Lung (tissue), 11 donors: ENCODE measurements at regions not wholly inside any gene's neighbourhood (a gene's known extent, or its start where the extent isn't known, plus 50 kb on each side); places are given as distances from the start of the nearest gene placed in this dataset.
A peak's percentile ranks its signal among the peaks of the same experiment; 100 is the strongest.

Experiments
- ATAC-seq: fragments of 200-7000 bp; cut with Tn5 transposase; one replicate; pipeline ENCODE4 v1.9.1; 2020; ENCODE audit warnings: moderate number of reproducible peaks; ENCODE audit not compliant: insufficient read depth, low FRiP score
- DNase-seq, 3 donors: peaks; one replicate each; pipeline ENCODE4 v3.0.0-alpha.2; 2013 to 2017
- H3K27ac ChIP-seq, 2 donors: one replicate each; pipeline ENCODE4 v1.5.1; 2013; ENCODE audit warnings: mild to moderate bottlenecking in 2 of 2, moderate library complexity in 2 of 2, control low read depth in 1 of 2, inconsistent platforms in 1 of 2, low read depth in 1 of 2, low read length in 1 of 2
- H3K27me3 ChIP-seq, 3 donors: one replicate each; pipeline ENCODE4 v1.5.1; 2013; ENCODE audit warnings: low read length in 2 of 3; ENCODE audit not compliant: control insufficient read depth in 3 of 3, insufficient read depth in 3 of 3
- H3K36me3 ChIP-seq, 4 donors: one replicate each; pipeline ENCODE4 v1.5.1; 2013; ENCODE audit warnings: low read length in 4 of 4, mild to moderate bottlenecking in 1 of 4, moderate library complexity in 1 of 4; ENCODE audit not compliant: control insufficient read depth in 4 of 4, insufficient read depth in 4 of 4
- H3K4me1 ChIP-seq, 5 donors: one replicate each; pipeline ENCODE4 v1.5.1; 2013; ENCODE audit warnings: low read length in 5 of 5, mild to moderate bottlenecking in 2 of 5, moderate library complexity in 1 of 5; ENCODE audit not compliant: control insufficient read depth in 5 of 5, insufficient read depth in 5 of 5
- H3K4me3 ChIP-seq: one replicate; pipeline ENCODE4 v1.5.1; 2013; ENCODE audit warnings: mild to moderate bottlenecking, control low read depth, moderate library complexity
- H3K9ac ChIP-seq, 2 donors: one replicate each; pipeline ENCODE4 v1.5.1; 2013; ENCODE audit warnings: low read length in 2 of 2, control low read depth in 1 of 2; ENCODE audit not compliant: insufficient read depth in 1 of 2
- H3K9me3 ChIP-seq, 4 donors: one replicate each; pipeline ENCODE4 v1.5.1; 2013; ENCODE audit warnings: low read length in 3 of 4, mild to moderate bottlenecking in 1 of 4, moderate library complexity in 1 of 4; ENCODE audit not compliant: control insufficient read depth in 4 of 4, insufficient read depth in 3 of 4
- WGBS, 2 donors: extraction: QIAGEN DNeasy Blood & Tissue Kit; methylation state at CpG; one replicate each; pipeline ENCODE4 v1.1.7; 2013; 5-methylcytosine and 5-hydroxymethylcytosine counted together
- TF ChIP-seq, protein P1 (sequence below): IDR thresholded peaks from 2 replicates; pipeline ENCODE4 v1.5.1; 2012; ENCODE audit warnings: mild to moderate bottlenecking; ENCODE audit errors: control extremely low read depth, extremely low read depth
- donor health status: control.
- donor health status: control.
- donor health status: Bipolar disorder and iron deficiency.
- donor health status: healthy.
- donor health status: DM: yes; HTN: yes; CAD: no.

DNA sequence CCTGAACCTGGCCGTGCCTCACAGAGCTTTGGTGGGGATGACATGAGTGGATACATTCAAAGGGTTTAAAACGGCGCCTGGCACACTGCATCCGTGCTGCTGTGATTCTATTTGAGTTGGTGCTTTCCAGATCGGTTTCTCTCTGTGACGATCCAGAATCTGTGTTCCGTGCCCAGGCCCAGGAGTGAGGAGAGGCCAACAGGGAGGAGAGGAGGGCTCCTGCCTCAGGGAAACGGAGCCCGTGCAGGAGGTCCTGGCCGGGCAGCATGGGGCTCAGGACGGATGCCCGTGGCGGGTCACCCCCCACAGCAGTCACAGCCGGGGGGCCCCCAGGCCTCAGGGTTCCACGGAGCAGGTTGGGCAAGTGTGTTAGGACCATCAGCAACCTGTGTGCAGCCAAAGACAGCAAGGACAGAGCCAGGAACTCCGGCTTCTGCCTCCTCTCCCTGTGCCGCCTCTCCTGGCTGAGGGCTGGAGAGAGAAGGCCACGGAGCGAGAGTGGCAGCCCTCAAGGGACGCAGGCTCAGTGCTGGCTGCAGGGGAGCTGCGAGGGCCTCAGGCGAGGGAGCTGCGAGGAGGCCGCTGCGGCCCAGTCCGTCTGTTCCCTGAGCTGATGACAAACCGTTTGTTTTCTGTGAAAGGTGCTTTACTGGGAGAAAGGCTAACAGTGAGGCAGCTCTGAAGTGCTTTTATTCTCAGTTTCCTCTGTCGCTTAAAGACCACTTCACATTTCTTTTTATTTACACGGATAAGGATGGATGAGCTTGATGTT is 99.3 kb downstream of the METRNL start:
- no peak overlapping the region for H3K9ac ChIP-seq
- TF ChIP-seq, protein P1, sequence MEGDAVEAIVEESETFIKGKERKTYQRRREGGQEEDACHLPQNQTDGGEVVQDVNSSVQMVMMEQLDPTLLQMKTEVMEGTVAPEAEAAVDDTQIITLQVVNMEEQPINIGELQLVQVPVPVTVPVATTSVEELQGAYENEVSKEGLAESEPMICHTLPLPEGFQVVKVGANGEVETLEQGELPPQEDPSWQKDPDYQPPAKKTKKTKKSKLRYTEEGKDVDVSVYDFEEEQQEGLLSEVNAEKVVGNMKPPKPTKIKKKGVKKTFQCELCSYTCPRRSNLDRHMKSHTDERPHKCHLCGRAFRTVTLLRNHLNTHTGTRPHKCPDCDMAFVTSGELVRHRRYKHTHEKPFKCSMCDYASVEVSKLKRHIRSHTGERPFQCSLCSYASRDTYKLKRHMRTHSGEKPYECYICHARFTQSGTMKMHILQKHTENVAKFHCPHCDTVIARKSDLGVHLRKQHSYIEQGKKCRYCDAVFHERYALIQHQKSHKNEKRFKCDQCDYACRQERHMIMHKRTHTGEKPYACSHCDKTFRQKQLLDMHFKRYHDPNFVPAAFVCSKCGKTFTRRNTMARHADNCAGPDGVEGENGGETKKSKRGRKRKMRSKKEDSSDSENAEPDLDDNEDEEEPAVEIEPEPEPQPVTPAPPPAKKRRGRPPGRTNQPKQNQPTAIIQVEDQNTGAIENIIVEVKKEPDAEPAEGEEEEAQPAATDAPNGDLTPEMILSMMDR: no peak
- no peaks in the 10 kb centered on the region for H3K9me3 ChIP-seq
- H3K4me3 ChIP-seq: no peak overlapping the region
- no peaks in the 10 kb centered on the region for H3K36me3 ChIP-seq
- peaks cover 0 to 31% (median 15%) of the 10 kb centered on the region in 5 donors for H3K4me1 ChIP-seq
- WGBS, 2 donors: 85 to 94% methylated on average over 29 of the region's 29 CpGs
- DNase-seq (peak in 1 of 3 donors; percentile 14), ATAC-seq (no peak)
- no peaks in the 10 kb centered on the region for H3K27me3 ChIP-seq
- H3K27ac ChIP-seq: no peak overlapping the region

DNA sequence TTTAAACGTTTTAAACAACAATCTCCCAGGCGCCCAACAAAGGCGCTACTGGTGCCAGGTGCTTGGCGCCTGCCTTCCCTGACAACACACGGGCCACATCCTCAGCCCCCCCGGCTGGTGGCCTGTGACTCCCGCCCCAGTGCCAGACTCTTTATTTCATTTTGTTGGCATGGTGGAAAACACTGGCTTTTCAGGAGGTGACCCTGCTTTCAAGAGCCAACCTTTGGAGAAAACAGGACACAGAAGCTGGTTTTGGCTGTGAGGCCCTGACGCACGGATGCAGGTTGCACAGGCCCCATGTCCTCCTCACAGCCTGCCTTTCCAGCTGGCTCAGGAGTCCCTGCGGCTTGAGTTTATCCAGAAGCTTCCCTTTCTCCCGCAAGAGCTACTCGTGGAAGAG is 100.0 kb downstream of the METRNL start:
- ATAC-seq: no peak

DNA sequence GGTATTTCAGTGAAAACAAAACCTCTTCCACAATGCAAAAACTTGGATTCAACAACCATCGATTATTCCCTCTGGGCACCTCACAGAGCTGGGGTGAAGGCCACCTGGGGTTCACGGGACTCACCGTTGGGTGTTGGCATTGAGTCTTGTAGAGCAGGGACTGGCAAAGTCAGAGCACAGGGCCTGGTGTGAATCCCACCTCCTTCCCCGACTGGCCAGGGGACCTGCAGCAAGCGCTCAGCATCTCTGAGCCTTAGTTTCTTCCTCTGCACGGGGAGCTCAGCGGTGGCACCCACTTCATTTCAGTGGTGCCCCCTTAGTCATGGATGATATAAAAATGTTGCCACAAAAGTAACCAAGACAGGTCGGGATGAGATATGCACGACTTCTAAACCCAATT is 100.4 kb downstream of the METRNL start:
- Histone ChIP-seq H3K36me3 (no peaks in the 10 kb centered on the region), H3K4me1 (peaks cover 0 to 31% (median 16%) of the 10 kb centered on the region in 5 donors), H3K4me3 (no peak overlapping the region), H3K27me3 (no peaks in the 10 kb centered on the region), H3K9me3 (no peaks in the 10 kb centered on the region), H3K27ac (no peak overlapping the region), H3K9ac (no peak overlapping the region)
- TF ChIP-seq, protein P1: no peak
- DNase-seq (no peak), ATAC-seq (no peak)
- 95 to 96% methylated on average over 9 of the region's 9 CpGs for WGBS, 2 donors

More for the DNA sequence above, 100.0 kb downstream of the METRNL start:
- DNase-seq: no peak
- Histone ChIP-seq H3K36me3 (no peaks in the 10 kb centered on the region), H3K4me1 (peaks cover 0 to 35% (median 16%) of the 10 kb centered on the region in 5 donors), H3K27me3 (no peaks in the 10 kb centered on the region), H3K9me3 (no peaks in the 10 kb centered on the region), H3K9ac (no peak overlapping the region), H3K4me3 (no peak overlapping the region), H3K27ac (no peak overlapping the region)
- TF ChIP-seq, protein P1: no peak
- WGBS, 2 donors: 70 to 85% methylated on average over 12 of the region's 12 CpGs
